ENCODE measurements at regions not wholly inside any gene's neighbourhood (a gene's known extent, or its start where the extent isn't known, plus 50 kb on each side); places are given as distances from the start of the nearest gene placed in this dataset.

DNA sequence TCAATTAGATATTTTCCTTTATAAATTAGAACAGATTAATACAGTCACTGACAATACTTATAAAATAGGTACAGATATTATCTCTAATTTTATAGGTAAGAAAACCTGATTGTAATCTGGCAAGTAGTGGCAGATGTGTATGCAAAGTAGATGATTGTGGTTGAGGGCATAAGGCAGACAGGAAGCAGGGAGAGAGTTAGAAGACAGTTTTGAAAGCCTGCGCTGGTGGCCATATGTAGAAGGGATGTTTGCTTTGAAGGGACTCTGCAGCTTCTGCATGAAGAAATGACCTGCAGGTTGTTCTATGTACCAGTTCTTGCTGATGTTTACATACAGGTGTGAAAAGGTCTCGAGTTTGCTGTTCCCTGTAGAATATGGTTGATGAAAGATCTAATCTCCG, 416.3 kb upstream of the SLIT2 start (continued):
- no peak for TF ChIP-seq ZNF558 (CRISPR knock-in tag; IDR thresholded peaks at IDR 0.05; ENCODE audit: borderline replicate concordance)
- TF ChIP-seq STAT6 (CRISPR knock-in tag; IDR thresholded peaks at IDR 0.05; ENCODE audit: borderline replicate concordance), result no peak
- TF ChIP-seq, protein P1, sequence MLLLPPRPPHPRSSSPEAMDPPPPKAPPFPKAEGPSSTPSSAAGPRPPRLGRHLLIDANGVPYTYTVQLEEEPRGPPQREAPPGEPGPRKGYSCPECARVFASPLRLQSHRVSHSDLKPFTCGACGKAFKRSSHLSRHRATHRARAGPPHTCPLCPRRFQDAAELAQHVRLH (CRISPR knock-in tag; IDR thresholded peaks at IDR 0.05; ENCODE audit: borderline replicate concordance, low read depth), result no peak

DNA sequence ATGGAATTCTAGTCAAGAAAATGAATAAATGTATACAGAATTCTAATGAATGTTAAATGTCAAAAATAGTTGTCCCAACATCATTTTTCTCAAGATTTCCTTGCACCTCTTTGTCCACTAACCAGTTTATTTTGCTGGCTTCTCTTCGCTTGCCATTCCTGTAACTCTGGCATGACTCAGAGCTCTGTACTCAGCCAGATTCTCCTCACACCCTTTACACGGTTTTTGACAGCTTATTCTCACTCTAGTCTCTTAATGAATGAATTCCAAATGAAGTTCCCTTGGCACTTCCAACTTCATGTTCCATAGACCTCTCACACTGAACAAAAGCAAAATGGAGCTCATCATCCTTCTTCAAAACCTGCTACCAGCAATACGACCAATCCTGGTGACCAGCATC, 419.3 kb upstream of the SLIT2 start:
- Histone ChIP-seq H3K27ac (ENCODE audit: extremely low read length, insufficient read depth, low read length) (no peak overlapping the region), H3K9ac (ENCODE audit: insufficient read depth, low read depth, low read length) (no peak overlapping the region), H3K4me3 (replicated peaks in 1 of 3; ENCODE audit: insufficient read depth in 1 of 3, low read depth in 2 of 3, low read length in 3 of 3) (no peak overlapping the region), H3K9me3 (ENCODE audit: low read length) (peaks cover 88% of the 10 kb centered on the region), H3K79me2 (ENCODE audit: insufficient read depth, low read length) (no peaks in the 10 kb centered on the region), H3K36me3 (replicated peaks in 1 of 2; ENCODE audit: control insufficient read depth in 1 of 2, insufficient read depth in 2 of 2, low read length in 2 of 2) (no peaks in the 10 kb centered on the region), H4K20me1 (ENCODE audit: insufficient read depth, low read length) (no peaks in the 10 kb centered on the region), H3K4me2 (ENCODE audit: low read depth, low read length) (no peak overlapping the region), H3K4me1 (ENCODE audit: insufficient read depth, low read length) (no peaks in the 10 kb centered on the region), H2AFZ (ENCODE audit: low read length) (no peak overlapping the region), H3K27me3 (ENCODE audit: control insufficient read depth in 1 of 2, insufficient read depth in 2 of 2, low read length in 2 of 2) (no peaks in the 10 kb centered on the region)
- intact Hi-C loops (cut with micrococcal nuclease; ENCODE audit: unreplicated experiment) (no loop called here), in situ Hi-C loops (cut with HindIII; ENCODE audit: extremely low pct_ligation_motif_present, low pct_unique_long_range_greater_than_20kb) (no loop called here)
- POLR2A ChIA-PET, result no interaction called here
- no peak for FAIRE-seq
- whole genome bisulfite sequencing (ENCODE audit: low lambda C conversion rate), result 2% methylated on average over 3 of the region's 3 CpGs
- CTCF ChIA-PET (ENCODE audit: low intra/inter-chr PET ratio, low total read pairs), result no interaction called here
- no TSS peak for BruUV-seq (replicated peaks)
- no peak for ATAC-seq
- no peak for DNase-seq (ENCODE audit: low spot score)
- TF ChIP-seq KMT2B (CRISPR knock-in tag; IDR thresholded peaks at IDR 0.05), result no peak
- TF ChIP-seq ZNF20 (CRISPR knock-in tag; IDR thresholded peaks at IDR 0.05), result no peak
- no peak for TF ChIP-seq TAF1 (CRISPR knock-in tag; IDR thresholded peaks at IDR 0.05)
- no peak for TF ChIP-seq ZNF614 (CRISPR knock-in tag; IDR thresholded peaks at IDR 0.05; ENCODE audit: borderline replicate concordance)
- TF ChIP-seq BORCS8-MEF2B (CRISPR knock-in tag; IDR thresholded peaks at IDR 0.05), result no peak
- no peak for TF ChIP-seq AHR (CRISPR knock-in tag; IDR thresholded peaks at IDR 0.05)
- TF ChIP-seq, protein P2, sequence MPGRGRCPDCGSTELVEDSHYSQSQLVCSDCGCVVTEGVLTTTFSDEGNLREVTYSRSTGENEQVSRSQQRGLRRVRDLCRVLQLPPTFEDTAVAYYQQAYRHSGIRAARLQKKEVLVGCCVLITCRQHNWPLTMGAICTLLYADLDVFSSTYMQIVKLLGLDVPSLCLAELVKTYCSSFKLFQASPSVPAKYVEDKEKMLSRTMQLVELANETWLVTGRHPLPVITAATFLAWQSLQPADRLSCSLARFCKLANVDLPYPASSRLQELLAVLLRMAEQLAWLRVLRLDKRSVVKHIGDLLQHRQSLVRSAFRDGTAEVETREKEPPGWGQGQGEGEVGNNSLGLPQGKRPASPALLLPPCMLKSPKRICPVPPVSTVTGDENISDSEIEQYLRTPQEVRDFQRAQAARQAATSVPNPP (CRISPR knock-in tag; IDR thresholded peaks at IDR 0.05), result no peak
- TF ChIP-seq SRSF1 (optimal IDR thresholded peaks at IDR 0.05; ENCODE audit: low read depth, low read length), result no peak
- TF ChIP-seq NFAT5 (CRISPR knock-in tag; IDR thresholded peaks at IDR 0.05), result no peak

Measured in HepG2 (cell line).